GM19238 (cell line): ENCODE measurements at regions not wholly inside any gene's neighbourhood (a gene's known extent, or its start where the extent isn't known, plus 50 kb on each side); places are given as distances from the start of the nearest gene placed in this dataset.

Source experiments
- DNase-seq: peaks from one replicate; pipeline ENCODE4 v3.0.0; 2011; ENCODE audit warnings: low spot score; ENCODE audit not compliant: insufficient read length

GRCh38 chr3:72009851-72010443, 225.0 kb upstream of the PROK2 start:
- no peak for DNase-seq

GRCh38 chr3:72008226-72008996, 223.5 kb upstream of the PROK2 start:
- DNase-seq = no peak

GRCh38 chr3:72006631-72007556, 221.9 kb upstream of the PROK2 start:
- no peak for DNase-seq

GRCh38 chr3:72004749-72005292, 219.9 kb upstream of the PROK2 start:
- no peak for DNase-seq

GRCh38 chr3:72003936-72004335, 219.0 kb upstream of the PROK2 start:
- no peak for DNase-seq

- no peak for DNase-seq
These were observed 216.8 kb upstream of the PROK2 start for GRCh38 chr3:72001758-72002157.

- DNase-seq = no peak
These were observed 214.2 kb upstream of the PROK2 start for GRCh38 chr3:71998995-71999673.

- DNase-seq = no peak
These were observed 212.2 kb upstream of the PROK2 start for GRCh38 chr3:71997066-71997653.

- DNase-seq = no peak
These were observed 210.0 kb upstream of the PROK2 start for GRCh38 chr3:71994906-71995305.

GRCh38 chr3:71994203-71994602, 209.3 kb upstream of the PROK2 start:
- DNase-seq = no peak

- DNase-seq = no peak
These were observed 206.7 kb upstream of the PROK2 start for GRCh38 chr3:71991681-71992080.

- DNase-seq = no peak
These were observed 206.1 kb upstream of the PROK2 start for GRCh38 chr3:71991046-71991445.

GRCh38 chr3:71990545-71990944, 205.6 kb upstream of the PROK2 start:
- DNase-seq = no peak

- no peak for DNase-seq
These were observed 204.2 kb upstream of the PROK2 start for GRCh38 chr3:71989165-71989564.

GRCh38 chr3:71987828-71988227, 202.9 kb upstream of the PROK2 start:
- no peak for DNase-seq

- no peak for DNase-seq
These were observed 202.3 kb upstream of the PROK2 start for GRCh38 chr3:71987089-71987735.

- no peak for DNase-seq
These were observed 201.7 kb upstream of the PROK2 start for GRCh38 chr3:71986606-71987005.

GRCh38 chr3:71984843-71985613, 200.1 kb upstream of the PROK2 start:
- peak; percentile 24 for DNase-seq

GRCh38 chr3:71983694-71984093, 198.7 kb upstream of the PROK2 start:
- DNase-seq = no peak
